GM12891 (cell line): ENCODE measurements at regions not wholly inside any gene's neighbourhood (a gene's known extent, or its start where the extent isn't known, plus 50 kb on each side); places are given as distances from the start of the nearest gene placed in this dataset.

Source experiments
- PAX5 ChIP-seq: IDR thresholded peaks from 2 replicates; pipeline ENCODE4 v1.6.1; 2011; ENCODE audit warnings: low read length, moderate library complexity, mild to moderate bottlenecking; ENCODE audit not compliant: insufficient read depth, severe bottlenecking
- POLR2A ChIP-seq: IDR thresholded peaks from 2 replicates; pipeline ENCODE4 v1.6.1; 2011; ENCODE audit warnings: low read depth, low read length, control low read depth
- POLR2AphosphoS5 ChIP-seq: IDR thresholded peaks from 2 replicates; pipeline ENCODE4 v1.6.1; 2011; ENCODE audit warnings: low read depth, low read length, control low read depth

DNA sequence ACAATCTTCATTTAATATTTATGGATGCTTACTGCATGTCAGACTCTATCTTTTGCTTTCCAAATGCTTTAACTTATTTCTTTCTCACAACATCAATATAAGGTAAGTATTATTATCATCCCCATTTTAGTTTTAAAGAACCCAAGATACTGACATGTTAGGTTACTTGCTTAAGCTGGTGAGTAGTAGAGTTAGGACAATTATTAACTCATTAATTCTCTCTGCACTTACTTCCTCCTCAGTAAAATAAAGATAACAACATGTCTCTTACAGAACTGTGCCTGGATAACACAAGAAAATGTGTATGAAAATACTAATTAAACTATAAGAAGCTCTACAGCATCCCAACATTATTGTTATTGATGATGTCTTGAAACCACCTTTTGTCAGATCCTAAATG, 359.1 kb upstream of the CHST9 start:
- no peak for TF ChIP-seq POLR2A
- no peak for TF ChIP-seq POLR2AphosphoS5
- TF ChIP-seq PAX5, result no peak
